ENCODE measurements at regions not wholly inside any gene's neighbourhood (a gene's known extent, or its start where the extent isn't known, plus 50 kb on each side); places are given as distances from the start of the nearest gene placed in this dataset.

- Mint-ChIP-seq H3K27ac (no peak overlapping the region), H3K9me3 (peaks cover 8% of the 10 kb centered on the region), H3K4me1 (no peaks in the 10 kb centered on the region), H3K36me3 (ENCODE audit: low read depth) (no peaks in the 10 kb centered on the region), H3K27me3 (no peaks in the 10 kb centered on the region), H3K4me3 (no peak overlapping the region)
- no peak for ATAC-seq (ENCODE audit: low read depth)
- TF ChIP-seq CTCF (IDR thresholded peaks at IDR 0.05) = no peak
- intact Hi-C loops (cut with micrococcal nuclease) = no loop called here
- no peak for DNase-seq
- ChIA-PET POLR2A (no interaction called here), CTCF (no interaction called here)
Measured at GRCh38 chr7:52463341-52463740, 572.1 kb upstream of the POM121L12 start.

- Mint-ChIP-seq H3K27me3 (no peaks in the 10 kb centered on the region), H3K9me3 (peaks cover 8% of the 10 kb centered on the region), H3K4me3 (no peak overlapping the region), H3K27ac (no peak overlapping the region), H3K36me3 (ENCODE audit: low read depth) (no peaks in the 10 kb centered on the region), H3K4me1 (no peaks in the 10 kb centered on the region)
- POLR2A ChIA-PET = no interaction called here
- intact Hi-C loops (cut with micrococcal nuclease) = no loop called here
- no peak for DNase-seq
- no peak for ATAC-seq (ENCODE audit: low read depth)
- no peak for TF ChIP-seq CTCF (IDR thresholded peaks at IDR 0.05)
- CTCF ChIA-PET = no interaction called here
Measured at GRCh38 chr7:52462474-52462873, 573.0 kb upstream of the POM121L12 start.

GRCh38 chr7:52455571-52455970 lies 579.9 kb upstream of the POM121L12 start:
- no peak for ATAC-seq (ENCODE audit: low read depth)
- no peaks in the 10 kb centered on the region for H3K4me1 Mint-ChIP-seq
- intact Hi-C loops (cut with micrococcal nuclease) = no loop called here
- DNase-seq = no peak
- TF ChIP-seq CTCF (IDR thresholded peaks at IDR 0.05) = no peak
- POLR2A ChIA-PET = no interaction called here
- peaks cover 8% of the 10 kb centered on the region for H3K9me3 Mint-ChIP-seq
- H3K27me3 Mint-ChIP-seq = no peaks in the 10 kb centered on the region
- no peak overlapping the region for H3K27ac Mint-ChIP-seq
- H3K4me3 Mint-ChIP-seq = no peak overlapping the region
- H3K36me3 Mint-ChIP-seq (ENCODE audit: low read depth) = no peaks in the 10 kb centered on the region
- CTCF ChIA-PET = no interaction called here

GRCh38 chr7:52450816-52451215 lies 584.6 kb upstream of the POM121L12 start:
- DNase-seq = no peak
- H3K27ac Mint-ChIP-seq = no peak overlapping the region
- peaks cover 7% of the 10 kb centered on the region for H3K9me3 Mint-ChIP-seq
- H3K27me3 Mint-ChIP-seq = no peaks in the 10 kb centered on the region
- H3K4me1 Mint-ChIP-seq = no peaks in the 10 kb centered on the region
- no peak overlapping the region for H3K4me3 Mint-ChIP-seq
- CTCF ChIA-PET = no interaction called here
- no peak for TF ChIP-seq CTCF (IDR thresholded peaks at IDR 0.05)
- ATAC-seq (ENCODE audit: low read depth) = no peak
- intact Hi-C loops (cut with micrococcal nuclease) = no loop called here
- H3K36me3 Mint-ChIP-seq (ENCODE audit: low read depth) = no peaks in the 10 kb centered on the region
- POLR2A ChIA-PET = no interaction called here

- Mint-ChIP-seq H3K36me3 (ENCODE audit: low read depth) (no peaks in the 10 kb centered on the region), H3K27me3 (no peaks in the 10 kb centered on the region), H3K27ac (no peak overlapping the region), H3K4me1 (no peaks in the 10 kb centered on the region), H3K4me3 (no peak overlapping the region), H3K9me3 (peaks cover 15% of the 10 kb centered on the region)
- DNase-seq (no peak), ATAC-seq (ENCODE audit: low read depth) (no peak)
- TF ChIP-seq CTCF (IDR thresholded peaks at IDR 0.05) = no peak
- ChIA-PET CTCF (no interaction called here), POLR2A (no interaction called here)
- intact Hi-C loops (cut with micrococcal nuclease) = no loop called here
Measured at GRCh38 chr7:52447581-52448180, 587.8 kb upstream of the POM121L12 start.

Measured in activated B cell treated with CpG ODN at 0.5 μM for 24 hours (primary cell).